OCI-LY1 (cell line): ENCODE measurements at regions not wholly inside any gene's neighbourhood (a gene's known extent, or its start where the extent isn't known, plus 50 kb on each side); places are given as distances from the start of the nearest gene placed in this dataset.

Experiments
- H2AFZ ChIP-seq: fragments of 200-600 bp; sonication (generic), shearing (Covaris generic); 2 replicates; pipeline ENCODE4 v1.6.0; 2014; ENCODE audit warnings: antibody characterized with exemption, mild to moderate bottlenecking, low read length
- H3F3A ChIP-seq: fragments of 200-600 bp; sonication (generic), shearing (Covaris generic); 2 replicates; pipeline ENCODE4 v1.6.0; 2014; ENCODE audit warnings: mild to moderate bottlenecking, antibody characterized with exemption, low read length, moderate library complexity; ENCODE audit not compliant: insufficient read depth
- H3K27ac ChIP-seq: fragments of 200-600 bp; sonication (generic); 2 replicates; pipeline ENCODE4 v1.5.1; 2014; ENCODE audit warnings: low read length, mixed run types, mild to moderate bottlenecking, low read depth; ENCODE audit not compliant: poor library complexity, severe bottlenecking
- H3K27me3 ChIP-seq: fragments of 200-600 bp; sonication (generic); 2 replicates; pipeline ENCODE4 v1.6.0; 2014; ENCODE audit warnings: antibody characterized with exemption, mild to moderate bottlenecking, low read length, moderate library complexity; ENCODE audit not compliant: insufficient read depth
- H3K36me3 ChIP-seq: fragments of 200-600 bp; sonication (generic); 2 replicates; pipeline ENCODE4 v1.6.1; 2014; ENCODE audit warnings: mild to moderate bottlenecking, antibody characterized with exemption, low read length, moderate library complexity, mixed read lengths; ENCODE audit not compliant: insufficient read depth
- H3K4me1 ChIP-seq: fragments of 200-600 bp; sonication (generic); 2 replicates; pipeline ENCODE4 v1.5.1; 2014; ENCODE audit warnings: mild to moderate bottlenecking, low read length, moderate library complexity; ENCODE audit not compliant: insufficient read depth, severe bottlenecking
- H3K4me2 ChIP-seq: fragments of 200-600 bp; sonication (generic), shearing (Covaris generic); 2 replicates; pipeline ENCODE4 v1.6.1; 2014; ENCODE audit warnings: low read length
- H3K4me3 ChIP-seq: fragments of 200-600 bp; sonication (generic); 2 replicates; pipeline ENCODE4 v1.5.1; 2014; ENCODE audit warnings: low read length, low read depth, mild to moderate bottlenecking, mixed read lengths; ENCODE audit not compliant: poor library complexity, severe bottlenecking
- H3K79me2 ChIP-seq: fragments of 200-600 bp; shearing (Covaris generic); 2 replicates; pipeline ENCODE4 v1.6.1; 2016; ENCODE audit warnings: mixed run types, low read length, mixed read lengths; ENCODE audit not compliant: insufficient read depth
- H3K9ac ChIP-seq: fragments of 200-600 bp; sonication (generic), shearing (Covaris generic); 2 replicates; pipeline ENCODE4 v1.6.1; 2014; ENCODE audit warnings: mild to moderate bottlenecking, low read length, mixed read lengths
- H3K9me2 ChIP-seq: fragments of 200-600 bp; sonication (generic), shearing (Covaris generic); 2 replicates; pipeline ENCODE4 v1.6.1; 2014; ENCODE audit warnings: low read depth, mild to moderate bottlenecking, low read length, mixed read lengths
- H3K9me3 ChIP-seq: fragments of 200-600 bp; shearing (Covaris generic); 2 replicates; pipeline ENCODE4 v1.6.1; 2014; ENCODE audit warnings: low read length, mixed read lengths
- H4K20me1 ChIP-seq: fragments of 200-600 bp; sonication (generic), shearing (Covaris generic); 2 replicates; pipeline ENCODE4 v1.6.0; 2016; ENCODE audit warnings: mild to moderate bottlenecking, low read length; ENCODE audit not compliant: insufficient read depth
- CTCF ChIP-seq: fragments of 200-600 bp; sonication (generic), shearing (Covaris generic); IDR thresholded peaks from 2 replicates; pipeline ENCODE4 v1.5.1; 2017; ENCODE audit warnings: mild to moderate bottlenecking, antibody characterized with exemption, low read length, moderate library complexity, mixed read lengths
- EZH2 ChIP-seq: fragments of 200-600 bp; sonication (generic), shearing (Covaris generic); IDR thresholded peaks from 2 replicates; pipeline ENCODE4 v1.8.0; 2017; ENCODE audit warnings: borderline replicate concordance, mixed run types, mild to moderate bottlenecking, antibody characterized with exemption, low read length, moderate library complexity, mixed read lengths

DNA sequence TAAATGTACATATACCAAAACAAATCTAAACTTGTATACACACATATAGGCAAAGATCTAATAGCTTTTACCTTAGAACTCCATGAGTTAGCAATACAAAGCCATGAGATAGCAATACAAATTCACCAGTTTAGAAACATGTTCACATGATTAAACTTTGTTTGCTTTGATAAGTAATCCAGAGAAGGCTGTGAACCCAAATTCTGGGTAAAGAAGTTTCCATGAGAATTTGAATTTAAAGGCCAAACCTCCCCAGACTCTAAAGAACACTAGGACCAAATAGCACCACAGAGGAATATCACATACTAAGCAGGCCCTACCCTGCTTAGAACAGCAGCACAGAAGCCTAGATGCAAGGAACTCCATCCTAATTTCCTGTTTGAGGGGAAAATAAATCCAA lies 83.7 kb upstream of the TP63 start:
- no peaks in the 10 kb centered on the region for H3K36me3 ChIP-seq
- no peak overlapping the region for H3K9ac ChIP-seq
- H3K9me2 ChIP-seq: no peaks in the 10 kb centered on the region
- no peak overlapping the region for H3K27ac ChIP-seq
- no peak overlapping the region for H3K4me2 ChIP-seq
- no peak overlapping the region for H2AFZ ChIP-seq
- H3K4me3 ChIP-seq: no peak overlapping the region
- no peak for TF ChIP-seq EZH2
- TF ChIP-seq CTCF: no peak
- H3K27me3 ChIP-seq: no peaks in the 10 kb centered on the region
- no peaks in the 10 kb centered on the region for H3K4me1 ChIP-seq
- H3F3A ChIP-seq: no peaks in the 10 kb centered on the region
- H3K9me3 ChIP-seq: 0 out of 2 replicates have a peak, but pooled peaks cover 2% of the 10 kb centered on the region
- H4K20me1 ChIP-seq: no peaks in the 10 kb centered on the region
- no peaks in the 10 kb centered on the region for H3K79me2 ChIP-seq

- no peak overlapping the region for H3K9ac ChIP-seq
- 0 out of 2 replicates have a peak, but pooled peaks cover 2% of the 10 kb centered on the region for H3K9me3 ChIP-seq
- no peaks in the 10 kb centered on the region for H3K9me2 ChIP-seq
- no peaks in the 10 kb centered on the region for H3K4me1 ChIP-seq
- no peaks in the 10 kb centered on the region for H3K27me3 ChIP-seq
- H3K4me3 ChIP-seq: no peak overlapping the region
- no peak overlapping the region for H3K4me2 ChIP-seq
- TF ChIP-seq EZH2 (no peak), CTCF (no peak)
- H2AFZ ChIP-seq: no peak overlapping the region
- no peaks in the 10 kb centered on the region for H3F3A ChIP-seq
- no peak overlapping the region for H3K27ac ChIP-seq
- no peaks in the 10 kb centered on the region for H3K79me2 ChIP-seq
- H3K36me3 ChIP-seq: no peaks in the 10 kb centered on the region
- no peaks in the 10 kb centered on the region for H4K20me1 ChIP-seq
Observed at GRCh38 chr3:189548053-189548452, 83.1 kb upstream of the TP63 start.

DNA sequence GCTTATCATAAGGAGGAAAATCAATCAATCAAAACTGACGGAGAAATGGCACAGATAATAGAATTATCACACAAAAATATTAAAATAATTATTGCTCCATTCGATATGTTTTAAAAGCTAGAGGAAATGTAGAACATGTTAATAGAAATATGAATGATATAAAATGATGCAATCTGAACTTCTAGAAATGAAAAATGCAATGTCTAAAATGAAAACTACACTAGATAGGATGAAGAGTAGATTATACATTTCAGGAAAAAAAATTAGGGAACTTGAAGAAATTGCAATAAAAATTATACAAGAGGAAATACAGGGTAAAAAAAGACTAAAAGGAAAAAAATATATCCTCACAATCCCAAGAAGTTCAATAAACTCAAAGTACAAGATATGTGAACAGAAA lies 80.2 kb upstream of the TP63 start:
- Histone ChIP-seq H4K20me1 (no peaks in the 10 kb centered on the region), H3K79me2 (no peaks in the 10 kb centered on the region), H3K27ac (no peak overlapping the region), H3K4me3 (no peak overlapping the region), H3K27me3 (no peaks in the 10 kb centered on the region), H3K9me3 (0 out of 2 replicates have a peak, but pooled peaks cover 2% of the 10 kb centered on the region), H3K4me1 (no peaks in the 10 kb centered on the region), H3K9me2 (no peaks in the 10 kb centered on the region), H3K4me2 (no peak overlapping the region), H2AFZ (no peak overlapping the region), H3F3A (no peaks in the 10 kb centered on the region), H3K36me3 (no peaks in the 10 kb centered on the region), H3K9ac (no peak overlapping the region)
- no peak for TF ChIP-seq EZH2
- TF ChIP-seq CTCF: no peak
